ENCODE measurements at regions not wholly inside any gene's neighbourhood (a gene's known extent, or its start where the extent isn't known, plus 50 kb on each side); places are given as distances from the start of the nearest gene placed in this dataset.
"Not testable (repeated sequence)": the region's sequence is repeated elsewhere in the genome, so short reads cannot be mapped to it uniquely, and the experiment has no call there.

DNA sequence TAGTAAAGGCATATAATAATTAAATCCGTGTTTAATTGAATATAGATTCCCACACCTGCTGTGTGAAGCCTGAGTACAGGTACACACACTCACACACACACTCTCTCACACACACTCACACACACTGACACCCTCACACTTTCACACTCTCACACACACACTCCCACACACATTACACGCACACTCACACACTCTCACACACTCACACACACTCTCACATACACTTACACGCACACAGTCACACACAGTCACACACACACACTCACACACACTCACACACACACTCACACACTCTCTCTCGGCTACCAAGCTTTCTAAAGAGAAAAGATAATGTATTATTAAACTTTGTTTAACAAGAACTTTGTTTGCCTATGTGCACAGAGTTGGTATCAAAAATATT is 195.1 kb upstream of the CTNND2 start:
- no peak for DNase-seq

DNA sequence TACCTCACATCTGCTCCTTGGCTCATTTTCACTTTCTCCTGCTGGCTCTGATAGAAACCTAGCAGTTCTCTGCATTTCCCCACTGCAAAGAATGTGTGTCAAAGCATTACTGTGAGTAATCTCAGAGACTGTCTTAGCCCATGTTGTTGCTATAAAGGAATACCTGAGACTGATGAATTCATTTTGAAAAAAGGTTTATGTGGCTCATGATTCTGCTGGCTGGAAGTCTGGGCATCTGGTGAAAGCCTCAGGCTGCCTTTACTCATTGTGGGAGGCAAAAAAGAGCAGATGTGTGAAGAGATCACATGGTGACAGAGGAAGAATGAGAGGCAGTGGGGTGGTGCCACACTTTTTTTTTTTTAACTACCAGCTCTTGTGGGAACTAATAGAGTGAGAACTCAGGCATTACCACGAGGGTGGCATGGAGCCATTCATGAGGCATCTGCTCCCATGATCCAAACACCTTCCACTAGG is 191.6 kb upstream of the CTNND2 start:
- no peak for DNase-seq

DNA sequence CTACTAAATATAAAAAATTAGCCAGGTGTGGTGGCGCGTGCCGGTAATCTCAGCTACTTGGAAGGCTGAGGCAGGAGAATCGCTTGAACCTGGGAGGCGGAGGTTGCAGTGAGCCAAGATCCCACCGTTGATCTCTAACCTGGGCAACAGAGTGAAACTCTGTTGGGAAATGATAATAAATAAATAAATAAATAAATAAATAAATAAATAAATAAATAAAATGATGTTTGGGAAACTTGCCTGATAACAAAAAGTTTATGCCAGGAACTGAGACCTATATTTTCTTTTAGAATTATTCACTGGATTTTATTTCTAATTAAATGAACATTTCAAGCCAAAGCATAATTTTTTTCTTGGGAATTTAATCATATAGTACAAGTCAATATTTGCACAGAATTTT is 189.3 kb upstream of the CTNND2 start:
- no peak for DNase-seq

DNA sequence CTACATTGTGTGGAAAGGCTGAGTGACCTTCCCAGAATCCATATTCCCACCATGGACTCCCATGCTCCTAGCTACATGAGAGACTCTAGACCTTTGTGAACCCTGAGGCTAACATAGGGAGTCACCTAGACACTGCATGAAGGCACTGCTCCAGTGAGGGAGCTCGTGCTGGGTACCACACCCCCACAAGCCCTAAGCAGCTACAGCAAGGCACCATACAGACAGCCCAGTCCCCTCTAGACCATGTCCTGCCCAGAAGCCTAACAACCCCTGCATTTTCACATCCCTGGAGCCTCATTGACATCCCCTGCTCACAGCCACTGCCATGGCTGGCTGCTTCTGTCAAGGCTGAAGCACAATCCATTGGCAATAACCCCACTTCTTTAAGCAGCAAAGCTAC is 176.5 kb upstream of the CTNND2 start:
- DNase-seq, result no peak

DNA sequence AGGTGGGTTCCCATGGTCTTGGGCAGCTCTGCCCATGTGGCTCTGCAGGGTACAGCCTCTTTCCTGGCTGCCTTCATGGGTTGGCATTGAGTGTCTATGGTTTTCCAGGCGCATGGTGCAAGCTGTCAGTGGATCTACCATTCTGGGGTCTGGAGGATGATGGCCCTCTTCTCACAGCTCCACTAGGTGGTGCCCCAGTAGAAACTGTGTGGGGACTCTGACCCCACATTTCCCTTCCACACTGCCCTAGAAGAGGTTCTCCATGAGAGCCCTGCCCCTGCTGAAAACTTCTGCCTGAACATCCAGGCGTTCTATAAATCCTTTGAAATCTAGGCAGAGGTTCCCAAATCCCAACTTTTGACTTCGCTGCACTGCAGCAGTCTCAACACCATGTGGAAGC is 174.0 kb upstream of the CTNND2 start:
- not testable (repeated sequence) for DNase-seq

DNA sequence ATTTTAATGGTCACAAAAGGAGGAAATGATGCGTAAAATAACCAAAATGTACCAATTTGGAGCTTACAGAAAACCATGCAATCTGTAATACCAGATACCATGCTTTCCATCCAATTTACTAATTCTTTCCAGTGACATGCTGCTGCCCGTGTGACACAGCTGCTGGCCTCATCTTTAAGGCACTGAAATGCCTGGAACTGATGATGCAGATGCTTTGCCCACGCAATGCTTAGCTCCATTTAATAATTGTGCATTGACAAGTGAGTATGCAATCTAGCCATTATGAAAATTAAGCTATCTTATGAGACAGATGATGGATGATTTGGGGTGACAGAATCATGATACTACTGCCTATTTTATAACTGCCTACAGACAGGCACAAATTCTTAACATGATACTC is 169.2 kb upstream of the CTNND2 start:
- DNase-seq, result no peak

DNA sequence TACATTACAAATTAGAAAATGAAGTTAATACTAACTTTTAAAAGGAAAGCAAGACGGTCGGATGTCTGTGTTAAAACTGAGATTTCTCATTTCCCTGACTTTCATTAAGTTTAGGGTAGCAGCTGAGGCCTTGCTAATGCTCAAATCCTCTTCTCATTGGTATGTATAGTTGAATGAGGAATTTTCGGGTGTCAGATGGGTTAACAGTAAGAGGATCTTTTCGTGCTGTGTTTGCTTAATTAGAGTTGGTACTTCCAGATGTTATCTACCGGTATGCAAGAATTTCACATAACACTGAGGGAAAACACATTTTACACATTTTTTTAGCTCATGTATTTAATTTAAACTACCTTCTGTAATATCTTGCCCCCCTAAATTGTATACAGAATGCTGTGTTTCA is 168.2 kb upstream of the CTNND2 start:
- DNase-seq, result no peak

DNA sequence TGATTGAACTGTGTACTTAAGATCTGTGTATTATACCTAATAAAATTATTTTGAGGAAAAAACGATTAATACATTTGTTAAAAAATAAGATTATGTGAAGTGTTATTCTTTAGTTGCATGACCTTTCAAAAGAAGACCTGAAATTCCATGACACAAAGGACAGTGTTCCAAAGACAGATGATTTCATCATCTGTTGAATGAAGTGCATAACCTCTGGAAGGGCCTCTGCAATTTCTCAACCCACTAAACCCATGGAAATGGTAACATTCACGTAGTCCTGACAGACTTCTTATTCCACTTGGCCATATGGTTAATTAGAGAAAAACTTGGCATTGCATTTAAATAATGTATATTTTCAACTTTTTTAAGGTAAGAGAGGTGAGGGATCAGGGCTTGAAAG is 167.2 kb upstream of the CTNND2 start:
- DNase-seq, result no peak

DNA sequence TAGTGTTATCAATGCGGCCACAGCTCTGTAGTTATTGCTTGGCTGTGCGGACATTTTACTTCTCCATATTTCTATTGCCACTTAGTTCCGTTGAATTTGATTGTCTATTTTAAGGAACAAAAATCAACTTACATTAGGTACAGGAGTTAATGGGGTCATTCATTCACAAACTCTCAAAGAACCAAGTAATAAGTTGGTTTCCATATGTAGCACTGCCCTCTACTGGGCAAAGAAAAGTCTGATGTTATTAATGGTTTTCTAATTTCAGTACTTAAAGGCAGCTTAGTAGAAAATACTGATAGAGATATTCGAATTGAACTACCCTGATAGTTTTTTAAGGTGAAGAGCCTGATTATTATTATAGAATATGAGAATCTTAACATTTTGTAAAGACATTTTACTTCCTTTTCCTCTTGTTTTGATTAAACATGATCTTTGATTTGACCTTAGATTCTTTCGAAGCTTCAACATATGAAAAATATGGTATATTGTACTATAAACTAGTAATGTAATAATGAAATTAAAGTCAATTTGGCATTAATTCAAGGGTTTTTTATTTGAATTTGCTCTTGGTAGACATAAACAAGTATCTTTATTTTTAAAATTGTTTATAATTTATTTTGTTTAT is 119.5 kb upstream of the CTNND2 start:
- no peak for DNase-seq

DNA sequence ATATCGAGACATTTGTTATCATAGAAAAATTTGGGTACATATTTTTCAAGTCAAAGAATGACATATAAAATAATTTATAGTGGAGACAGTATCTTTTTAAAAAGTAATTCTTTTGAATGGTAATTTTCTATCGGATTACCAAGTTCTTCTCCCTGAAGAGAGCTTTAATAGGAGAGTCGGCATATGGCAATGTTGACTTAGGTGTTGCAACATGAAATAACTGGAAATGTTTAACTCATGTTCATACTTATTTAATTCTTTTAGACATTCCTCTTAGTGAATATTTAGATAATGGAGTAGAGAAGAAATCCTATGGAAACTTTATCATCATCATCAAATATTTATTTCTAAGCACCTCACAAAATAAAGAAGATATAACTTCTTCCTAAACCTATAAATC is 118.2 kb upstream of the CTNND2 start:
- no peak for DNase-seq

DNA sequence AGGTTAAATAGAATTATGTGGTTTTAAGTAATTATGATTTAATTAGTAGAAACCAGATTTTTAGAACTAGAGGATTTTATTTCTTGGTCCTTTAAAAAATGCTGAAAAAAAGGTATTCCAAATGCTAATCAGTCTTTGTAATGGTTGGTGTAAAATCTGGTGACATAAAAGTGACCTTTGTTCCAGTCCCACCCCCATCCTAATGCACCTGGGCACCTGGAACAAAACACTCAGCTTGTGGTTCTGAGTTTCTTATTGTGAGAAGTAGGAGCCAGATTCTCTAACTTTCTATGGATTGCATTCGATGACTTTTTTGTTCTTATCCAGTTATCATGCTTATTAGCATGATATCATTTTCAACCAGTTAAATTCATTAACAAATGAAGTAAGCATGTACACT is 115.1 kb upstream of the CTNND2 start:
- no peak for DNase-seq

DNA sequence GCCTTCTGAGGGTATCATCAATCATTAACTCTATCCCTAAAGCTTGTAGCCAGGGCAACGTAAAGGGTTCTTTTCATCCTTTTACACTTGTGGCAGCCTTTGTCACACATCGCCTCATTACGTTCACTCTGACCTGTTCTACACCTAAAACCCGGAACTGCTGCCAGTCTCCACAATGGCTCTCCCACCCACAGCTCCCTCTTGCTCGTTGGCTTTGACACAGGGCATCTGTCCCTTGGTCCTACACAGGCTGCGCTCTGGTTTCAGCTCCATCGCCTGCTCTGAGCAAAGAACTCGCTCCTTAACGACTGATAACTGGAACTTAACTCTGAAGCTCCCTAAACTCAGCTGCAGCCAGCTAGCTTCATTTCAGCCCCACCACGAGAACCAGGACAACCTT is 112.8 kb upstream of the CTNND2 start:
- DNase-seq, result no peak

DNA sequence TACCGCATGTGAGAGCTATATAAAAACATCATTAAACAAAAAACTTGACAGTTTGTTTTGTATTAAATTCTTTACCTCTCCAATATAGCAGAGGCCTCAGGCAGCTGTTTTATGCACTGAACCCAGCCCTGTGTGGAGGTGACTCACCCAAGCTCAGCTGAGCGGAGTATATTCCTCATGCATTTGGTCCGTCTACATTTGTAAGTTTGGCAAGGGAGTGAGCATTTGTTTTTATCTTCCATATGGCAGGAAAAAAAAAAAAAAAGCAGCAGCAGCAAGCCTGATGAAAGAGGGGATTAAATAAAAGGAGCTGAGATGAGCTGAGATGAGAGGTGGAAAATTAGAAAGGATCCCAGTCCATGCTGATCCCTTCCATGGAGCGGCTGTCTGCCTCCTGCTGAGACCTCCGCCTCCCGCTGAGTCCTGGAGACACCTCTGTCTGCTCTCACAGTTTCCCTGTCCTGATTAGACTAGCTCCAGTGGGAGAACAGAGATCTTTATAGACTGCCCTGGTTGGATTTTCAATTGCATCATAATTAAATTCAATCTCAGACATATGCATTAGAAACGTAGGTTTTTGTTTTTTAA is 112.0 kb upstream of the CTNND2 start:
- no peak for DNase-seq

DNA sequence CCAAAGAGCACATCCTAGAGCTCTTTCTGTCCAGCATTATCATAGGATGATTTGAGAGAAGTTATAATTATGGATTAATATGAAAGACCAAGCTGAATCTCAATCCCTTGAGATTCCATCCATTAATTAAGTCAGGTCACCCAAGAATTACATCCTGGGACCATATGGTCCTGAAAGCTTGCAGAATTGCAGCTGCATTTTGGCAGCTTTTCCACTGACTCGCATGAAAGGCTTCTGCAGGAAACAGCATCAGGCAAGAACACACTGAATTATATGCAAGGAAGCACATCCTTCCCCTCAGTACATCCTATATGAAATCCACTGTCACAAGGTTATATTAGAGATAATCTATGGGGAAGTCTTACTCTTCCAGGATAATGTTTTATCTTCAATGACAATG is 109.1 kb upstream of the CTNND2 start:
- DNase-seq, result no peak

DNA sequence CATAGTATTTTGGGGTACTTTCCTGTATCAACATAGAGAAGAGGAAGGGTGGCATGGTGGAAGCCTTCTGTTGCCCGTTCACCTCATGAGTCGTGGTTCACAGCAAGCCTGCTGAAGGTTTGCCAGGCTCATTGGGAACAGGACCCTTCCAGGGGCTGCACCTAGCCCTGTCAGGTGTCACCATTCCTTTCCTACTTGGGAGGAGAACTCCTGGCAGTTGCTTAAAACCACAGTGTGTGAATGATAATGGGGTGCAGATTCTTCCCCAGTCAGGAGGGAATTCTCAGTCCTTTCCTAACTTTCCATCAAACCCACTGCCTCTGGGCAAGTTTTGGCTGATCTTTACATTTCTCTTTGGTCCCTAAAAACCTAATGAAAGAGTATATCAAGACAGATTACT is 99.4 kb upstream of the CTNND2 start:
- no peak for DNase-seq

DNA sequence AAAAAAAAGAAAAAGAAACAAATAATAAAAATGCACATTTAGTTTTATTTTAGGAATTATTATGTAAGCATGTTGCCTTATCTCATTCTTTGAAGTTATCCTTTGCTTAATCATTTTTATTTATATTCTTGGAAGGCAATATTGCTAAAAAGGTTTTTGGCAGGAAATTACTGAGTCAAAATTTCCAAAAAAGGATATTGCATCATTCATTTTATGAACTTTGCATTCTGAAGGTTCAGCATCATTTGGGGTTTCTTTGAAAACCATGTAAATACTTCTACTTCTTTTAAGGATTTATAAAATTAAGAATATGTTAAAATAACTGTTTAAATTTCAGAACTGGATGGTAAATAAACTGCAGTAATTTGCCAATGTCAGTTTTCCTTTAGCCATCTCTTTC is 94.2 kb upstream of the CTNND2 start:
- DNase-seq, result no peak

DNA sequence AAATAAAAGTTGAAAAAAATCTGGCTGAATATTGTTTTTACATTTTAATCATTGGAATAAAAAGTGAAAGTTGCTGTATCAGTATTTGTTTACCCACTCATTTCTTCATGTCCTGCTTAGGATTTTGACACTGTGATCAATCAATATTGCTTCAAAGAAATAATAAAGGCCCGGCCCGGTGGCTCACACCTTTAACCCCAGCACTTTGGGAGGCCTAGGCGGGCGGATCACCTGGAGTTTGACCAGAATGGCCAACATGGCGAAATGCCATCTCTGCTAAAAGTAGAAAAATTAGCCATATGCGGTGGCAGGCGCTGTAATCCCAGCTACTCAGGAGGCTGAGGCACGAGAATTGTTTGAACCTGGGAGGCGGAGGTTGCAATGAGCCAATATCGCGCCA is 93.7 kb upstream of the CTNND2 start:
- no peak for DNase-seq

DNA sequence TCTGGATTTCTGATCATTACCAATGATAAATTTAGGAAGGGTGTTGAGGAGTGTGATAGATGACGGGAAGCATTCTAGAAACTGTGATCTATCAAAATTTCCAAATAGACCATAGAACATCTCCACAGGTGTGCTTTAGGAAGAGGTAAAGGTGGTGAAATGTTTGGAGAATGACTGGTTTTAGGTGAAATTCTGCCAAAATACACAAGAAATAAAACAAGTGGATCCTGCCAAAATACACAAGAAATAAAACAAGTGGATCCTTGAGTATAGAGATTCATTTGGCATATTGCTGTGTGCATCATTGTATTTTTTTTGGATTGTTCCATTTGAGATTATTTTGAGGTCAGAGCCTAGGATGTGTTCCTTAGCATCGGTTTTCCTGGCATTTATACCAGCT is 88.3 kb upstream of the CTNND2 start:
- no peak for DNase-seq

DNA sequence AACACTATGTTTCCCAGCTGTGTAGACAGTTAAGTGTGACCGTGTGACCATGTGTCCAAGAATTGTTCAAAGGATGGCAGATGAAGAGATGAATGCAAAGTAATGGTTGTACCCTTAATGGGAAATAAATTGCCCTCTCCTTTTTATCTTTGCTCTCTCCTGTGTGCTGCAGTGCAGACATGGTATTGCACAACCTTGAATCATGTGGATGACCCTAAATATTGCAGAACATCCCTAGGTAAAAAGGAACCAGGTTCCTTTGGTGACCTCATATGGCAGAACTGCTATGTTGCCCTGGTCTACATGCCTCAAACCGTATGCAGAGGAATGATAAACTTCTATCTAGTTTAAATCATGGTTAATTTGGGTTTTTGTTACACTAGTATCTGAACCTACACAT is 81.7 kb upstream of the CTNND2 start:
- DNase-seq, result no peak

DNA sequence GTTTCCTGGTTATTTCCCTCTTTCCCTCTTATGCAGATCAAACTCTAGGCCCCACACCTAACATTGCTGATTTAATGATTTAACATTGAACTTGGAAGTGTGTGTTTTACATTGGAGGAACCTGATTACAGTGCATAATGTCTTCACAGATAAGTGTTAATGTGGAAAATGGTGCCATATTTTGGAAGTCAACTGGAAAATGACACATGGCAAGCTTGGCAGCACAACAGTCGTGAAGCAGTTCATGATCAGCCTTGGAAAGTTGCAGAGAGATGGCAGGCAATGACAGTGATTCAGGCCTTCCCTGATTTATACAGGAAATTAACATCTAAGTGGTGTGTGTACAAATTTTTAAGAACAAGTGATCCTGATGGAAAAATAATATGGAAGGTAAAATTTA is 80.0 kb upstream of the CTNND2 start:
- DNase-seq, result no peak

DNA sequence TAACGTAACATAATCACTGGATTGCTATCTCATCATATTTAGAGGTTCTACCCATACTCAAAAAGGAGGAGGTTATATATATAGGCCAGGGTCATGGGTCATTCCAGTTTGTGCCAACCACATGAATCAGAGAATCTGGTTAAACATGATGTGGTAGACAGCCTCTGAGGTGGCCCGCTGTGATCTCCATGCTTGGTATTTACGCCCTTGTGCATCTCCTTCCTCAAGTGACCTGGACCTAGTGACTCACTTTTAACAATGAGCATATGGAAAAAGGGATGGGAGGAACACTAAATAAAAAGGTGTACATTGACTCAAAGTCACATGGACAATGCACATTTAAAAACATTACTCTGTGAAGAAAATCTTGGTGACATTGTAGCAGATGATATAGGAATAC is 77.7 kb upstream of the CTNND2 start:
- DNase-seq, result no peak

DNA sequence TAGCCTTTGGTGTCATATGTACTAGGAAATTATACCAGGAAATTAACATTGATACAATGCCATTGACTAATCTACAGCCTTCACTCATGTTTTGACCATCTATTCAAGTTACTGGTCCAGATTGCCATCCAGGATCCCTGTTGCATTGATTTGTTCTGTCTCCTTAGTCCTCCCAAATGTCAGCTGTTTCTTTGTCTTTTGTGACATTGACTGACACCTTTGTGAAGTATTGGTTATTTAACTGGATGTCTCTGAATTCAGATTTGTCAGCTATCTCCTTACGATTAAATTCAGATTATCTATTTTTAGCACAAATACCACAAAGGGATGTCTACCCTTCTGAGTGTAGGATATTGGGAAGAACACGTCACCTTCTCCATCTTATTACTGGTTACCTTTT is 73.7 kb upstream of the CTNND2 start:
- no peak for DNase-seq

DNA sequence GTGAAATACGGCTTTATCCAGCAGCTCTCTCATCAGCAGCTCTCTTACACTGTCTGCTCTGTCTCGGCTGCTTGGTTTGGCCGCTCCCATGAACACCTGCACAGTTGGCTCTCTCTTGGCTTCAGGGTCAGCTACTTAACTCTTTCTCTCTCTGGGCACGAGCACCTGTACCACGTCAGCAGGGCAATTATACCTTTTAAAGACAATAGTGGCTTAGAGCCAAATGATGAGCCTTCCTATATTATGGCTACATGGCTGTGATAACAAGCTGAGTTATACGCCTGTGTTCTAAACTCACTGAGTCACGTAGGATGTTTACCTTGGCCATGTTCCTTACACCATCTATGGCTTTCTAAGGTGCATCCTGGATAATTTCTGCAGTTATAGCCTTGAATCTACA is 69.2 kb upstream of the CTNND2 start:
- no peak for DNase-seq

DNA sequence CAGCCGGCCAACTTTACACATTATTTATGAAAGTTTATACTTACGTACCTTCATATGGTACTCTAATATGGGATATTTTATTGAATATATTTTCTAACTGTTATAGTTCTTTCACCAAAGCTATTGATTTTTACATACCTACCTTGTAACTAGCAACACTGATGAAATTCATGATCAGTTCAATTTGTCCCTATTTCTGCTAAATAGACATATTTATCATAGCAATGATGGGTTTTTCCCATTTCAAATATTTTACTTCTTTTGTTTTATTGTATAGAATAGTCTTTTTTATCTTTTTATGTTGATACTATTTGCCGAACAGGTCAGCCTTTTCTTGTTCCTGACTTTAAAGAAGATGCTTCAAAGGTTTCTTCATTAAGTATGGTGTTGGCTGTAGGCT is 59.0 kb upstream of the CTNND2 start:
- no peak for DNase-seq

DNA sequence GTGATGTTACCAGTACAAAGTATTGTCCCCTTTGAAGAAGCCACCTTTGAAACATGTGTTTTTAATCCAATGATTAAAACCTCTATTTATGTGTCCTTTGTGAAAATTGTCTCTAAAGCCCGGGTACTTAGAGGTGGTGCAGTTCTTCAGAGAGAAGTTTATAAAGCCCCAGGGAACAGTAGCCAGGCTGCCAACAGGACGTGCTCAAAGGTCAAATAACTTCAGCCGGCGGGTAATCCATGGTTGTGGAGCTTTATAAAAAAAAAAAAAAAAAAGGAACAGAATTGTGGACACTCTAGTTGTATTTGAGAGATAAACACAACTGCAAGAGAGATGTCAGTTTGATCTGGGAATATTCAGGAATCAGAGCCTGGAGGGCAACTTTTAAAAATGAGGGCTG is 57.9 kb upstream of the CTNND2 start:
- no peak for DNase-seq

All from activated gamma-delta T cell (primary cell).